ENCODE measurements at regions not wholly inside any gene's neighbourhood (a gene's known extent, or its start where the extent isn't known, plus 50 kb on each side); places are given as distances from the start of the nearest gene placed in this dataset.

GRCh38 chr6:48057601-48058000, 53.4 kb downstream of the PTCHD4 start:
- H3K36me3 ChIP-seq (ENCODE audit: control insufficient read depth in 2 of 2, insufficient read depth in 2 of 2, low read length in 1 of 2), result no peaks in the 10 kb centered on the region
- no peaks in the 10 kb centered on the region for H3K4me1 ChIP-seq (ENCODE audit: control insufficient read depth in 2 of 2, insufficient read depth in 2 of 2, low read length in 2 of 2)
- H3K9me3 ChIP-seq (ENCODE audit: control insufficient read depth in 2 of 2, insufficient read depth in 1 of 2, low read length in 1 of 2), result peaks cover 0 to 3% of the 10 kb centered on the region in 2 donors
- H3K27ac ChIP-seq (ENCODE audit: low read depth in 1 of 2, low read length in 1 of 2), result no peak overlapping the region
- no peak for DNase-seq (ENCODE audit: low read depth in 6 of 9, low spot score in 9 of 9)
- no peak overlapping the region for H3K4me3 ChIP-seq (ENCODE audit: low read length in 2 of 2)
- H3K27me3 ChIP-seq (ENCODE audit: control insufficient read depth in 2 of 2, insufficient read depth in 1 of 2, low read length in 1 of 2), result no peaks in the 10 kb centered on the region

GRCh38 chr6:48048451-48049146, 62.4 kb downstream of the PTCHD4 start:
- H3K27ac ChIP-seq (ENCODE audit: low read depth in 1 of 2, low read length in 1 of 2), result no peak overlapping the region
- no peak overlapping the region for H3K4me3 ChIP-seq (ENCODE audit: low read length in 2 of 2)
- H3K27me3 ChIP-seq (ENCODE audit: control insufficient read depth in 2 of 2, insufficient read depth in 1 of 2, low read length in 1 of 2), result no peaks in the 10 kb centered on the region
- no peak for DNase-seq (ENCODE audit: low read depth in 6 of 9, low spot score in 9 of 9)
- no peaks in the 10 kb centered on the region for H3K36me3 ChIP-seq (ENCODE audit: control insufficient read depth in 2 of 2, insufficient read depth in 2 of 2, low read length in 1 of 2)
- H3K9me3 ChIP-seq (ENCODE audit: control insufficient read depth in 2 of 2, insufficient read depth in 1 of 2, low read length in 1 of 2), result no peaks in the 10 kb centered on the region
- H3K4me1 ChIP-seq (ENCODE audit: control insufficient read depth in 2 of 2, insufficient read depth in 2 of 2, low read length in 2 of 2), result no peaks in the 10 kb centered on the region
- WGBS, result 24% methylated on average over 2 of the region's 2 CpGs

GRCh38 chr6:48041894-48042293, 69.1 kb downstream of the PTCHD4 start:
- no peaks in the 10 kb centered on the region for H3K9me3 ChIP-seq (ENCODE audit: control insufficient read depth in 2 of 2, insufficient read depth in 1 of 2, low read length in 1 of 2)
- WGBS, result 83% methylated on average over 2 of the region's 2 CpGs
- DNase-seq (ENCODE audit: low read depth in 6 of 9, low spot score in 9 of 9), result no peak

GRCh38 chr6:48037946-48038345, 73.1 kb downstream of the PTCHD4 start:
- no peaks in the 10 kb centered on the region for H3K27me3 ChIP-seq (ENCODE audit: control insufficient read depth in 2 of 2, insufficient read depth in 1 of 2, low read length in 1 of 2)
- H3K4me1 ChIP-seq (ENCODE audit: control insufficient read depth in 2 of 2, insufficient read depth in 2 of 2, low read length in 2 of 2), result no peaks in the 10 kb centered on the region
- no peak for DNase-seq (ENCODE audit: low read depth in 6 of 9, low spot score in 9 of 9)
- no peaks in the 10 kb centered on the region for H3K9me3 ChIP-seq (ENCODE audit: control insufficient read depth in 2 of 2, insufficient read depth in 1 of 2, low read length in 1 of 2)
- H3K4me3 ChIP-seq (ENCODE audit: low read length in 2 of 2), result no peak overlapping the region
- H3K27ac ChIP-seq (ENCODE audit: low read depth in 1 of 2, low read length in 1 of 2), result no peak overlapping the region
- 84% methylated on average over 4 of the region's 4 CpGs for WGBS
- H3K36me3 ChIP-seq (ENCODE audit: control insufficient read depth in 2 of 2, insufficient read depth in 2 of 2, low read length in 1 of 2), result no peaks in the 10 kb centered on the region

More at GRCh38 chr6:48041894-48042293, 69.1 kb downstream of the PTCHD4 start:
- H3K4me1 ChIP-seq (ENCODE audit: control insufficient read depth in 2 of 2, insufficient read depth in 2 of 2, low read length in 2 of 2), result no peaks in the 10 kb centered on the region
- H3K27ac ChIP-seq (ENCODE audit: low read depth in 1 of 2, low read length in 1 of 2), result no peak overlapping the region
- H3K27me3 ChIP-seq (ENCODE audit: control insufficient read depth in 2 of 2, insufficient read depth in 1 of 2, low read length in 1 of 2), result no peaks in the 10 kb centered on the region
- H3K36me3 ChIP-seq (ENCODE audit: control insufficient read depth in 2 of 2, insufficient read depth in 2 of 2, low read length in 1 of 2), result no peaks in the 10 kb centered on the region
- no peak overlapping the region for H3K4me3 ChIP-seq (ENCODE audit: low read length in 2 of 2)

- no peak for DNase-seq (ENCODE audit: low read depth in 6 of 9, low spot score in 9 of 9)
- no peak overlapping the region for H3K27ac ChIP-seq (ENCODE audit: low read depth in 1 of 2, low read length in 1 of 2)
- no peaks in the 10 kb centered on the region for H3K27me3 ChIP-seq (ENCODE audit: control insufficient read depth in 2 of 2, insufficient read depth in 1 of 2, low read length in 1 of 2)
- no peaks in the 10 kb centered on the region for H3K4me1 ChIP-seq (ENCODE audit: control insufficient read depth in 2 of 2, insufficient read depth in 2 of 2, low read length in 2 of 2)
- H3K4me3 ChIP-seq (ENCODE audit: low read length in 2 of 2), result no peak overlapping the region
- no peaks in the 10 kb centered on the region for H3K9me3 ChIP-seq (ENCODE audit: control insufficient read depth in 2 of 2, insufficient read depth in 1 of 2, low read length in 1 of 2)
- WGBS, result 96% methylated on average over 1 of the region's 1 CpG
- H3K36me3 ChIP-seq (ENCODE audit: control insufficient read depth in 2 of 2, insufficient read depth in 2 of 2, low read length in 1 of 2), result no peaks in the 10 kb centered on the region
Measured at GRCh38 chr6:48036316-48036715, 74.7 kb downstream of the PTCHD4 start.

GRCh38 chr6:48032151-48032550, 78.8 kb downstream of the PTCHD4 start:
- H3K27ac ChIP-seq (ENCODE audit: low read depth in 1 of 2, low read length in 1 of 2), result no peak overlapping the region
- 85% methylated on average over 5 of the region's 5 CpGs for WGBS
- H3K36me3 ChIP-seq (ENCODE audit: control insufficient read depth in 2 of 2, insufficient read depth in 2 of 2, low read length in 1 of 2), result no peaks in the 10 kb centered on the region
- no peaks in the 10 kb centered on the region for H3K9me3 ChIP-seq (ENCODE audit: control insufficient read depth in 2 of 2, insufficient read depth in 1 of 2, low read length in 1 of 2)
- no peak for DNase-seq (ENCODE audit: low read depth in 6 of 9, low spot score in 9 of 9)
- H3K4me3 ChIP-seq (ENCODE audit: low read length in 2 of 2), result no peak overlapping the region
- H3K4me1 ChIP-seq (ENCODE audit: control insufficient read depth in 2 of 2, insufficient read depth in 2 of 2, low read length in 2 of 2), result no peaks in the 10 kb centered on the region
- no peaks in the 10 kb centered on the region for H3K27me3 ChIP-seq (ENCODE audit: control insufficient read depth in 2 of 2, insufficient read depth in 1 of 2, low read length in 1 of 2)

- DNase-seq (ENCODE audit: low read depth in 6 of 9, low spot score in 9 of 9), result no peak
- H3K4me1 ChIP-seq (ENCODE audit: control insufficient read depth in 2 of 2, insufficient read depth in 2 of 2, low read length in 2 of 2), result no peaks in the 10 kb centered on the region
- 94% methylated on average over 2 of the region's 2 CpGs for WGBS
- H3K4me3 ChIP-seq (ENCODE audit: low read length in 2 of 2), result no peak overlapping the region
- H3K36me3 ChIP-seq (ENCODE audit: control insufficient read depth in 2 of 2, insufficient read depth in 2 of 2, low read length in 1 of 2), result no peaks in the 10 kb centered on the region
- H3K27me3 ChIP-seq (ENCODE audit: control insufficient read depth in 2 of 2, insufficient read depth in 1 of 2, low read length in 1 of 2), result no peaks in the 10 kb centered on the region
- H3K27ac ChIP-seq (ENCODE audit: low read depth in 1 of 2, low read length in 1 of 2), result no peak overlapping the region
- no peaks in the 10 kb centered on the region for H3K9me3 ChIP-seq (ENCODE audit: control insufficient read depth in 2 of 2, insufficient read depth in 1 of 2, low read length in 1 of 2)
Measured at GRCh38 chr6:48031711-48032110, 79.3 kb downstream of the PTCHD4 start.

GRCh38 chr6:48027704-48028435, 83.1 kb downstream of the PTCHD4 start:
- H3K27ac ChIP-seq (ENCODE audit: low read depth in 1 of 2, low read length in 1 of 2), result no peak overlapping the region
- H3K4me1 ChIP-seq (ENCODE audit: control insufficient read depth in 2 of 2, insufficient read depth in 2 of 2, low read length in 2 of 2), result no peaks in the 10 kb centered on the region
- peak in 1 of 9 donors; percentile 32 for DNase-seq (ENCODE audit: low read depth in 6 of 9, low spot score in 9 of 9)
- H3K4me3 ChIP-seq (ENCODE audit: low read length in 2 of 2), result no peak overlapping the region
- no peaks in the 10 kb centered on the region for H3K9me3 ChIP-seq (ENCODE audit: control insufficient read depth in 2 of 2, insufficient read depth in 1 of 2, low read length in 1 of 2)
- 59% methylated on average over 8 of the region's 8 CpGs for WGBS
- H3K36me3 ChIP-seq (ENCODE audit: control insufficient read depth in 2 of 2, insufficient read depth in 2 of 2, low read length in 1 of 2), result no peaks in the 10 kb centered on the region
- no peaks in the 10 kb centered on the region for H3K27me3 ChIP-seq (ENCODE audit: control insufficient read depth in 2 of 2, insufficient read depth in 1 of 2, low read length in 1 of 2)

- no peak for DNase-seq (ENCODE audit: low read depth in 6 of 9, low spot score in 9 of 9)
- Histone ChIP-seq H3K36me3 (ENCODE audit: control insufficient read depth in 2 of 2, insufficient read depth in 2 of 2, low read length in 1 of 2) (no peaks in the 10 kb centered on the region), H3K27ac (ENCODE audit: low read depth in 1 of 2, low read length in 1 of 2) (no peak overlapping the region), H3K4me3 (ENCODE audit: low read length in 2 of 2) (no peak overlapping the region), H3K27me3 (ENCODE audit: control insufficient read depth in 2 of 2, insufficient read depth in 1 of 2, low read length in 1 of 2) (no peaks in the 10 kb centered on the region), H3K9me3 (ENCODE audit: control insufficient read depth in 2 of 2, insufficient read depth in 1 of 2, low read length in 1 of 2) (no peaks in the 10 kb centered on the region), H3K4me1 (ENCODE audit: control insufficient read depth in 2 of 2, insufficient read depth in 2 of 2, low read length in 2 of 2) (no peaks in the 10 kb centered on the region)
- WGBS, result 89% methylated on average over 3 of the region's 3 CpGs
Measured at GRCh38 chr6:48024956-48025355, 86.0 kb downstream of the PTCHD4 start.
